ENCODE measurements at regions not wholly inside any gene's neighbourhood (a gene's known extent, or its start where the extent isn't known, plus 50 kb on each side); places are given as distances from the start of the nearest gene placed in this dataset.

DNA sequence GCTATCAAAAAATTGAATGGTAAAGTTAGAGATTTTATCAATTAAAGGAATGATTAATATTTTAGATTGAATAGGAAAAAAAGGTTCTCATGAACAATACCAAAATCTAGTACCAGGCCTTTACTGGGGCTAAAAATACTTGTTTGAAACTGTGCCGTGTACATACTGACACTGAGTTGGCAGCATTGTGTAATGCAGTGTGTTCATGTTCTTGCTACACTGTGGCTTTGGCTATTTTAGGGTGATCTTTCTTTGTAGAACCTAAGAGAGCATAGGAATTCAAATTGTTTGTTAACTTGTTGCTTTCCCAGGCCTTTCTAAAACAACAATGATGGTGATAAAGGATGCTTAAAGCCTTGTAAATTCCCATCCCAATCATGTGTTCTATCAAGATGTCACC, 80.9 kb downstream of the KIF4B start:
- TF ChIP-seq, protein P1, sequence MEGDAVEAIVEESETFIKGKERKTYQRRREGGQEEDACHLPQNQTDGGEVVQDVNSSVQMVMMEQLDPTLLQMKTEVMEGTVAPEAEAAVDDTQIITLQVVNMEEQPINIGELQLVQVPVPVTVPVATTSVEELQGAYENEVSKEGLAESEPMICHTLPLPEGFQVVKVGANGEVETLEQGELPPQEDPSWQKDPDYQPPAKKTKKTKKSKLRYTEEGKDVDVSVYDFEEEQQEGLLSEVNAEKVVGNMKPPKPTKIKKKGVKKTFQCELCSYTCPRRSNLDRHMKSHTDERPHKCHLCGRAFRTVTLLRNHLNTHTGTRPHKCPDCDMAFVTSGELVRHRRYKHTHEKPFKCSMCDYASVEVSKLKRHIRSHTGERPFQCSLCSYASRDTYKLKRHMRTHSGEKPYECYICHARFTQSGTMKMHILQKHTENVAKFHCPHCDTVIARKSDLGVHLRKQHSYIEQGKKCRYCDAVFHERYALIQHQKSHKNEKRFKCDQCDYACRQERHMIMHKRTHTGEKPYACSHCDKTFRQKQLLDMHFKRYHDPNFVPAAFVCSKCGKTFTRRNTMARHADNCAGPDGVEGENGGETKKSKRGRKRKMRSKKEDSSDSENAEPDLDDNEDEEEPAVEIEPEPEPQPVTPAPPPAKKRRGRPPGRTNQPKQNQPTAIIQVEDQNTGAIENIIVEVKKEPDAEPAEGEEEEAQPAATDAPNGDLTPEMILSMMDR (IDR thresholded peaks at IDR 0.05 in 4 of 5, conservative IDR thresholded peaks at IDR 0.05 in 1 of 5) = no peak
- no peak for TF ChIP-seq POLR2A (IDR thresholded peaks at IDR 0.05)

Measured in gastrocnemius medialis (tissue), 4 donors.